DND-41 (cell line): ENCODE measurements at regions not wholly inside any gene's neighbourhood (a gene's known extent, or its start where the extent isn't known, plus 50 kb on each side); places are given as distances from the start of the nearest gene placed in this dataset.

Source experiments
- ATAC-seq: fragments of 200-7000 bp; cut with Tn5 transposase; 3 replicates; pipeline ENCODE4 v1.9.1; 2021; ENCODE audit warnings: low read depth; ENCODE audit not compliant: insufficient read depth
- DNase-seq: peaks from one replicate; pipeline ENCODE4 v3.0.0-alpha.2; 2020
- H2AFZ ChIP-seq: 2 replicates; pipeline ENCODE4 v1.6.0; 2012; ENCODE audit warnings: low read depth, low read length
- H3K27ac ChIP-seq: 2 replicates; pipeline ENCODE4 v1.5.1; 2012; ENCODE audit warnings: low read length, inconsistent platforms
- H3K27me3 ChIP-seq: fragments of 200-600 bp; sonication (generic); 2 replicates; pipeline ENCODE4 v1.6.0; 2012; ENCODE audit warnings: low read length, mild to moderate bottlenecking, inconsistent platforms; ENCODE audit not compliant: insufficient read depth, poor library complexity
- H3K36me3 ChIP-seq: 2 replicates; pipeline ENCODE4 v1.5.1; 2012; ENCODE audit warnings: low read length, inconsistent platforms; ENCODE audit not compliant: insufficient read depth
- H3K4me1 ChIP-seq: 2 replicates; pipeline ENCODE4 v1.5.1; 2012; ENCODE audit warnings: mild to moderate bottlenecking, low read length; ENCODE audit not compliant: insufficient read depth
- H3K4me2 ChIP-seq: 2 replicates; pipeline ENCODE4 v1.6.0; 2012; ENCODE audit warnings: mild to moderate bottlenecking, moderate library complexity, low read length, inconsistent platforms; ENCODE audit not compliant: insufficient read depth
- H3K4me3 ChIP-seq, 2 experiments: fragments of 200-600 bp in 1 of 2; shearing (Covaris generic) in 1 of 2; 2 replicates each; pipeline ENCODE4 v1.5.1; 2012 to 2016; ENCODE audit warnings: inconsistent platforms in 2 of 2, low read length in 2 of 2, mild to moderate bottlenecking in 2 of 2, low read depth in 1 of 2, moderate library complexity in 1 of 2
- H3K79me2 ChIP-seq: 2 replicates; pipeline ENCODE4 v1.6.0; 2012; ENCODE audit warnings: low read length, inconsistent platforms; ENCODE audit not compliant: insufficient read depth
- H3K9ac ChIP-seq: 2 replicates; pipeline ENCODE4 v1.6.0; 2012; ENCODE audit warnings: low read depth, mild to moderate bottlenecking, inconsistent platforms, low read length, moderate library complexity
- H3K9me3 ChIP-seq: 2 replicates; pipeline ENCODE4 v1.5.1; 2012; ENCODE audit warnings: low read length, moderate library complexity, mild to moderate bottlenecking, inconsistent platforms; ENCODE audit not compliant: insufficient read depth, severe bottlenecking
- H4K20me1 ChIP-seq: 2 replicates; pipeline ENCODE4 v1.6.0; 2012; ENCODE audit warnings: low read length; ENCODE audit not compliant: insufficient read depth
- EZH2 ChIP-seq: IDR thresholded peaks from 3 replicates; pipeline ENCODE4 v1.6.1; 2012; ENCODE audit warnings: borderline replicate concordance, low read depth, mild to moderate bottlenecking, moderate library complexity, low read length, inconsistent platforms; ENCODE audit not compliant: severe bottlenecking
- TF ChIP-seq, protein P1 (sequence below): IDR thresholded peaks from 2 replicates; pipeline ENCODE4 v1.5.1; 2012; ENCODE audit warnings: borderline replicate concordance, low read length, moderate library complexity, mild to moderate bottlenecking; ENCODE audit not compliant: poor library complexity, severe bottlenecking; ENCODE audit errors: extremely low read depth

DNA sequence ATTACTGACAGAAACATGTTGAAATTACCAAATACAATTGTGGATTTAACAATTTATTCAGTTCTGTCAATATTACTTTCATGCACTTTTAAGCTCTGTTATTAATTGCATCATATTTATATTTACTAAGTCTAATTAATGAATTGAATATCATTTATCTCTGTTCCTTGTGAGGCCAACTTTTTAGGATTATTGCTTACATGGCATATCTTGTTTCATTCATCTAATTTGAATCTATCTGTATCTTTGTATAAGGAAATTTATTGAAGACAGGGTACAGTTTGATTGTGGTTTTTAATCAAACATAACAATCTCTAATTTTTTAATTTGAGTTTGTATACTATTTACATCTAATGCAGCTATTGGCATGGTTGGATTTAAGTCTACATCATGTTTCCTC is 249.9 kb upstream of the GPC6 start:
- Histone ChIP-seq H3K4me2 (no peak overlapping the region), H3K36me3 (no peaks in the 10 kb centered on the region), H3K4me1 (no peaks in the 10 kb centered on the region), H3K9ac (no peak overlapping the region), H4K20me1 (no peaks in the 10 kb centered on the region), H3K4me3 (no peak overlapping the region), H2AFZ (no peak overlapping the region), H3K27me3 (no peaks in the 10 kb centered on the region), H3K27ac (no peak overlapping the region), H3K79me2 (no peaks in the 10 kb centered on the region), H3K9me3 (no peaks in the 10 kb centered on the region)
- ATAC-seq (no peak), DNase-seq (no peak)
- TF ChIP-seq, protein P1, sequence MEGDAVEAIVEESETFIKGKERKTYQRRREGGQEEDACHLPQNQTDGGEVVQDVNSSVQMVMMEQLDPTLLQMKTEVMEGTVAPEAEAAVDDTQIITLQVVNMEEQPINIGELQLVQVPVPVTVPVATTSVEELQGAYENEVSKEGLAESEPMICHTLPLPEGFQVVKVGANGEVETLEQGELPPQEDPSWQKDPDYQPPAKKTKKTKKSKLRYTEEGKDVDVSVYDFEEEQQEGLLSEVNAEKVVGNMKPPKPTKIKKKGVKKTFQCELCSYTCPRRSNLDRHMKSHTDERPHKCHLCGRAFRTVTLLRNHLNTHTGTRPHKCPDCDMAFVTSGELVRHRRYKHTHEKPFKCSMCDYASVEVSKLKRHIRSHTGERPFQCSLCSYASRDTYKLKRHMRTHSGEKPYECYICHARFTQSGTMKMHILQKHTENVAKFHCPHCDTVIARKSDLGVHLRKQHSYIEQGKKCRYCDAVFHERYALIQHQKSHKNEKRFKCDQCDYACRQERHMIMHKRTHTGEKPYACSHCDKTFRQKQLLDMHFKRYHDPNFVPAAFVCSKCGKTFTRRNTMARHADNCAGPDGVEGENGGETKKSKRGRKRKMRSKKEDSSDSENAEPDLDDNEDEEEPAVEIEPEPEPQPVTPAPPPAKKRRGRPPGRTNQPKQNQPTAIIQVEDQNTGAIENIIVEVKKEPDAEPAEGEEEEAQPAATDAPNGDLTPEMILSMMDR, result no peak
- TF ChIP-seq EZH2, result no peak

DNA sequence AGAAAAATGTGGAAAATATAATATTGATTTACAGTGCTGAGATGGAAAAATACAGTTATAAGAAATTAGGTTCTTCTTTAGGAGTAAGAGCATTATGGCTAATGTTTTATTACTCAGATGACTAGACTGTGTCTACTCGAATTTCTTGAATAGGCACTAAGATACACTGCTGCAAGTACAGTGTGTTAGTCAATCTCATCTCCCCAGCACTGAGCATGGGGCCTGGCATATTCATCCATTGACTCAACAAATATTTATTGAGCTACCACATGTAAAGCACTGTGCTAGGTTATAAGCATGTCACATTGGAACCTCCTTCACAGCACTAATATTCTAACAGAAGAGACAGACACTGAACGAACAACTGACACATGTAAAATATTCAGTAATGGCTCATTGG is 242.5 kb upstream of the GPC6 start:
- no peak for TF ChIP-seq EZH2
- TF ChIP-seq, protein P1, result no peak
- no peak overlapping the region for H3K4me2 ChIP-seq
- H3K79me2 ChIP-seq, result no peaks in the 10 kb centered on the region
- H3K27me3 ChIP-seq, result no peaks in the 10 kb centered on the region
- no peaks in the 10 kb centered on the region for H3K9me3 ChIP-seq
- DNase-seq (no peak), ATAC-seq (no peak)
- no peak overlapping the region for H2AFZ ChIP-seq
- no peak overlapping the region for H3K9ac ChIP-seq
- H3K27ac ChIP-seq, result no peak overlapping the region
- H3K36me3 ChIP-seq, result no peaks in the 10 kb centered on the region
- H3K4me3 ChIP-seq, result no peak overlapping the region
- no peaks in the 10 kb centered on the region for H4K20me1 ChIP-seq
- no peaks in the 10 kb centered on the region for H3K4me1 ChIP-seq

DNA sequence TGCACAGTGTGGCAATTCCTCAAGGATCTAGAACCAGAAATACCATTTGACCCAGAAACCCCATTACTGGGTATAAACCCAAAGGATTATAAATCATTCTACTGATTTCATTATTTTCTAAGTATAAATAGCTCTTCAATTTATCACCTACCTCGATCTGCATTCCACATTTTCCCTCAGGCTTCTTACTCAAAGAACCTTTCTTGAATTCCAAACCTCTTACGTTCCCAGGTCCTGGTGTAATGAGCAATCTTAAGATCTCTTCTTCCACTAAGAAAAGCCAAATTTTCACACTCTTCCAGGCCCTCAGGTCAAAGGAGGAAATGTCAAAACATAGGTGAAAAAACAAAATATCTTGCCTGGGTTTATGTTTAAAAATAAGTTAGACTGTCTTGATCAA is 237.3 kb upstream of the GPC6 start:
- Histone ChIP-seq H3K4me2 (no peak overlapping the region), H3K4me1 (no peaks in the 10 kb centered on the region), H4K20me1 (no peaks in the 10 kb centered on the region), H3K27ac (no peak overlapping the region), H3K36me3 (no peaks in the 10 kb centered on the region), H3K27me3 (no peaks in the 10 kb centered on the region), H3K79me2 (no peaks in the 10 kb centered on the region), H2AFZ (no peak overlapping the region), H3K9me3 (no peaks in the 10 kb centered on the region), H3K4me3 (no peak overlapping the region), H3K9ac (no peak overlapping the region)
- DNase-seq, result no peak
- ATAC-seq, result no peak
- TF ChIP-seq, protein P1, result no peak
- no peak for TF ChIP-seq EZH2

DNA sequence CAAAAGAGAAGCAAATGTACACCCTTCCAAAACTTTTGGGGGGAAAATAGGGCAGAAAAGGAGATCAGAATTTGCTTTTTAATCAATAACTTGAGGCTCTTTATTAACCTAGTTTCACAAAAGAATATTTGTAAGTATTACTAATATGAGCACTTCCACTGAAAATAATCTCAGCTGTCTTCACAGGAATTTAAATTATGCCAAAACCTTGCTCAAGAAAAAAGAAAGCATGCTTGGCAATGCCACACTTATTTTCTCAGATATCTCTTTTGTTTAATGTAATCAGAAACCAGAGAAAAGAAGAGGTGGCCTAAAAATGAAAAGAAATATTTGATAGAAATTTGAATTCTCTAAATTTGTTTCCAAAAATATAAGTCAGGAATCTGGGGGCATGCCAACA is 234.9 kb upstream of the GPC6 start:
- Histone ChIP-seq H3K27ac (no peak overlapping the region), H3K4me3 (no peak overlapping the region), H3K9ac (no peak overlapping the region), H3K4me1 (no peaks in the 10 kb centered on the region), H3K9me3 (no peaks in the 10 kb centered on the region), H2AFZ (no peak overlapping the region), H3K27me3 (no peaks in the 10 kb centered on the region), H3K36me3 (no peaks in the 10 kb centered on the region), H4K20me1 (no peaks in the 10 kb centered on the region), H3K79me2 (no peaks in the 10 kb centered on the region), H3K4me2 (no peak overlapping the region)
- no peak for TF ChIP-seq EZH2
- TF ChIP-seq, protein P1, result no peak
- DNase-seq (no peak), ATAC-seq (no peak)
